ENCODE measurements at regions not wholly inside any gene's neighbourhood (a gene's known extent, or its start where the extent isn't known, plus 50 kb on each side); places are given as distances from the start of the nearest gene placed in this dataset.
A peak's percentile ranks its signal among the peaks of the same experiment; 100 is the strongest.
"Not testable (repeated sequence)": the region's sequence is repeated elsewhere in the genome, so short reads cannot be mapped to it uniquely, and the experiment has no call there.

DNA sequence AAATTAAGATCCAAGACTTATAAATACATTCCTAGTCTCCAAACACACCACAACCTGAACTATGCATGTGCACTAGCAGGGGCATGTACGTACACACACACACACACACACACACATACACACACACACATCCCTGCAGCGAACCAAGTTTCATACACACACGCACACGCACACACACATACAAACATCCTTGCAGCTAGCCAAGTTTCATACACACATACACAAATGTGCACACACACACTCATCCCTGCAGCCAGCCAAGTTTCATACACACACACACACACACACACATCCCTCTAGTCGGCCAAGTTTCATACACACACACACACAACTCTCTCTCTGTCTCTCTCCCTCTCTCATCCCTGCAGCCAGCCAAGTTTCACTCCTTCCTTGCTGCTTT lies 82.7 kb upstream of the WIPF3 start:
- Histone ChIP-seq H3K4me3 (ENCODE audit: low read depth, low read length) (no peak overlapping the region), H3K27me3 (ENCODE audit: control insufficient read depth, insufficient read depth, low read length) (no peaks in the 10 kb centered on the region), H3K9me3 (ENCODE audit: control insufficient read depth, insufficient read depth, low read length) (no peaks in the 10 kb centered on the region), H3K27ac (ENCODE audit: low read depth, low read length) (no peak overlapping the region)
- no peak for DNase-seq (ENCODE audit: low read depth, low spot score)
- CTCF ChIA-PET, result no interaction called here
- TF ChIP-seq, protein P1, sequence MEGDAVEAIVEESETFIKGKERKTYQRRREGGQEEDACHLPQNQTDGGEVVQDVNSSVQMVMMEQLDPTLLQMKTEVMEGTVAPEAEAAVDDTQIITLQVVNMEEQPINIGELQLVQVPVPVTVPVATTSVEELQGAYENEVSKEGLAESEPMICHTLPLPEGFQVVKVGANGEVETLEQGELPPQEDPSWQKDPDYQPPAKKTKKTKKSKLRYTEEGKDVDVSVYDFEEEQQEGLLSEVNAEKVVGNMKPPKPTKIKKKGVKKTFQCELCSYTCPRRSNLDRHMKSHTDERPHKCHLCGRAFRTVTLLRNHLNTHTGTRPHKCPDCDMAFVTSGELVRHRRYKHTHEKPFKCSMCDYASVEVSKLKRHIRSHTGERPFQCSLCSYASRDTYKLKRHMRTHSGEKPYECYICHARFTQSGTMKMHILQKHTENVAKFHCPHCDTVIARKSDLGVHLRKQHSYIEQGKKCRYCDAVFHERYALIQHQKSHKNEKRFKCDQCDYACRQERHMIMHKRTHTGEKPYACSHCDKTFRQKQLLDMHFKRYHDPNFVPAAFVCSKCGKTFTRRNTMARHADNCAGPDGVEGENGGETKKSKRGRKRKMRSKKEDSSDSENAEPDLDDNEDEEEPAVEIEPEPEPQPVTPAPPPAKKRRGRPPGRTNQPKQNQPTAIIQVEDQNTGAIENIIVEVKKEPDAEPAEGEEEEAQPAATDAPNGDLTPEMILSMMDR (IDR thresholded peaks at IDR 0.05; ENCODE audit: low read depth, low read length), result no peak
- POLR2A ChIA-PET, result no interaction called here

DNA sequence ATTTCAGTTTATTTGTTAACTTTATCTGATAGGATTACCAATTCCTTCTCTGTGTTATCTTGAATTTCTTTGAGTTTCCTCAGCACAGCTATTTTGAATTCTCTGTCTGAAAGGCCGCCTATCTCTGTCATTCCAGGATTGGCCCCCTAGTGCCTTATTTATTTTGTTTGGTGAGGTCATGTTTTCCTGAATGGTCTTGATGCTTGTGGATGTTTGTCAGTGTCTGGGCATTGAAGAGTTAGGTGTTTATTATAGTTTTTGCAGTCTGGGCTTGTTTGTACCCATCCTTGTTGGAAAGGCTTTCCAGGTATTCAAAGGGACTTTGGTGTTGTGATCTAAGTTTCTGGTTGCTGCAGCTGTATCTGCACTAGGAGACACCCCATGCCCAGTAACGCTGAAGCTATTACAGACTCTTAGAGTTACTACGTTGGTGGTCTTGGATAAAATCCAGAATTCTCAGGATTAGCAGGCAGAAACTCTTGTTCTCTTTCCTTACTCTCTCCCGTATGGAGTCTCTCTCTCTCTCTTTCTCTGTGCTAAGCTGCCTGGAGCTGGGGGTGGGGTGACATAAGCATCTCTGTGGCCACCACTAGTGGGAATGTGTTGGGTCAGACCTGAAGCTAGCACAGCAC lies 76.7 kb upstream of the WIPF3 start:
- POLR2A ChIA-PET; H3K9me3 ChIP-seq (ENCODE audit: control insufficient read depth, insufficient read depth, low read length); CTCF ChIA-PET; H3K27me3 ChIP-seq (ENCODE audit: control insufficient read depth, insufficient read depth, low read length); DNase-seq (ENCODE audit: low read depth, low spot score); H3K27ac ChIP-seq (ENCODE audit: low read depth, low read length); H3K4me3 ChIP-seq (ENCODE audit: low read depth, low read length): not testable (repeated sequence)

DNA sequence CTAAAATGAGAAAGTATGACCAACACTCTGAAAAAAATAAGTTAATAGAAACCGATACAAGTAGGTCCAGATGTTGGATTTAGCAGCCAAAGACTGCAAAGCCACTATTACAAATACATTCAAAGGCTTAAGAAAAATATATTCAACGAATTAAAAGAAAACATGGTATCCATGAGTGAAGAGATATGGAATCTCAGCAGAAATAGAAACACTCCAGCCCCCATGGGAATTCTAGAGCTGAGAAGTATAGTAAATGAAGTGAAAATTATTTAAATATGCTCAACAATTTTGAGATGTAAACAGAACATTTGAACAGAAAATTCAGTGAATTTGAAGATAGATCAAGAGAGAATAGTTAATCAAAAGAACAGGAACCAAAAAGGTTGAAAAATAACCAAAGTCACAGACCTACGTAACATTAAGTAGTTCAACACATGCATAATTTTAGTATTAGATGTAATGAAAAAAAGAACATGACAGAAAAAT lies 72.0 kb upstream of the WIPF3 start:
- Histone ChIP-seq H3K4me3 (ENCODE audit: low read depth, low read length) (no peak overlapping the region), H3K27me3 (ENCODE audit: control insufficient read depth, insufficient read depth, low read length) (no peaks in the 10 kb centered on the region), H3K9me3 (ENCODE audit: control insufficient read depth, insufficient read depth, low read length) (no peaks in the 10 kb centered on the region), H3K27ac (ENCODE audit: low read depth, low read length) (no peak overlapping the region)
- TF ChIP-seq, protein P1 (IDR thresholded peaks at IDR 0.05; ENCODE audit: low read depth, low read length), result no peak
- ChIA-PET POLR2A (no interaction called here), CTCF (no interaction called here)
- DNase-seq (ENCODE audit: low read depth, low spot score), result no peak

DNA sequence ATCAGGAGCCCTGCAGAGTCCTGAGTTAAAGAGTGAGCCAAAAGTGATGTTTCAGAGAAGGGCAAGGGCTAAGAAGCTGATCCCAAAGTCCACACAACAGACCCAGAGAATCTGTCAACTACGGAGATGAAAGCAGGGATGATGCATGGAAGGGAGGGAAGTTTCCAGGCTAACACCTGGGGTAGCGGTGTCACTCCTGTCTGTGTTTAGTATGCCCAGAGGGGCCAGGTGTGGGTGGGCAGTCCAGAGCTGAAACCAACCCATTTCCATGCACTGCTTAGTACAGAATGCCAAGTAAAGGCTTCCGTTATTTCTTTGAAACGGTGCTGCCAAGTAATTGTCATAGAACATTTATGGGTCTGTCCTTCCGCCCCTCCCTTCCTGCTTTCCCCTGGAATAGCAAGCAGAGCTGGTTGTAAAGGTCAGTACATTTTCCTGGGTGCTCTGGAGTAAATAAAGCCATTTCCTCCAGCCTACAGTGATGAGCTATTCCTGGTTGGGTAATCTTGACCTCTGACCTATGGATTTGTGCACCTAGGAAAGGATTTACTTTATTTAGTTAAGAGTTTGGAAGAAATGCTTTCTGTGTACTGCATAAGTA lies 58.6 kb upstream of the WIPF3 start:
- DNase-seq (ENCODE audit: low read depth, low spot score); POLR2A ChIA-PET; H3K27ac ChIP-seq (ENCODE audit: low read depth, low read length); H3K9me3 ChIP-seq (ENCODE audit: control insufficient read depth, insufficient read depth, low read length); H3K27me3 ChIP-seq (ENCODE audit: control insufficient read depth, insufficient read depth, low read length); H3K4me3 ChIP-seq (ENCODE audit: low read depth, low read length): not testable (repeated sequence)
- CTCF ChIA-PET, result interaction anchor here (0.6 to 2.8 kb wide), 6 partner anchors 111 to 327 kb away, joined by 3 to 31 read pairs (median 6); no protein-coding TSS in a partner anchor

DNA sequence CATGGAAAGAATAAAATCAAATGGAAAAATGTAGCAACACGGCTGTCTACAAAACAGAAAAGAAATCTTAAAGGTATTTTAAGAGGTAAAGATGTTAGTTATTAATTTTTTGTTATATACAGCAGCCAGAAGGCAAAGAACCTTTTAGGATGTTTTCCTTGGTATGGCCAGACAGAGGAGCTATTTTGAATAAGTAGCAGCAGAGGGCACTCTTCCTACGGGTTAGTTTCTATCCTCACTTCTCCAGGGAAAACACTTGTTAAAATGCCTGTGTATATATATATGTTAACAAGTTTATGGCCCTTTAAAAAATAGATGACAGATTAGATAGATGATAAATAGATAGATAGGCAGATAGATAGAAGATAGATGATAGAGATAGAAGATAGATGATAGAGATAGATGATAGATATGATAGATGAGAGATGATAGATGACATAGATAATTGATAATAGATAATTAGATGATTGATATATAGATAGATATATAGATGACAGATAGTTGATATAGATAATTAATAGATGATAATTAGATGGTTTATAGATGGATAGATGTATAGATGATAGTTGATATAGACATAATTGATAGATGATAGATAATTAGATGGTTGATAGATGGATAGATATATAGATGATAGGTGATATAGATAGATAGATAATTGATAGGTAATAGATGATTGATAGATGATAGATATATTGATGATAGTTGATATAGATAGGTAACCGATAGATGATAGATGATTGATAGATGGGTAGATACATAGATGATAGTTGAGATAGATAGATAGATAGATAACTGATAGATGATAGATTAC lies 57.8 kb upstream of the WIPF3 start:
- TF ChIP-seq, protein P1 (IDR thresholded peaks at IDR 0.05; ENCODE audit: low read depth, low read length), result peak; percentile 65
- CTCF ChIA-PET, result interaction anchor here (0.6 to 2.8 kb wide), 6 partner anchors 112 to 326 kb away, joined by 3 to 31 read pairs (median 6); no protein-coding TSS in a partner anchor

More for the DNA sequence above, 57.8 kb upstream of the WIPF3 start:
- Histone ChIP-seq H3K27ac (ENCODE audit: low read depth, low read length) (no peak overlapping the region), H3K9me3 (ENCODE audit: control insufficient read depth, insufficient read depth, low read length) (no peaks in the 10 kb centered on the region), H3K27me3 (ENCODE audit: control insufficient read depth, insufficient read depth, low read length) (peaks cover 4% of the 10 kb centered on the region), H3K4me3 (ENCODE audit: low read depth, low read length) (no peak overlapping the region)
- POLR2A ChIA-PET, result no interaction called here
- DNase-seq (ENCODE audit: low read depth, low spot score), result peak; percentile 4
